ENCODE measurements at regions not wholly inside any gene's neighbourhood (a gene's known extent, or its start where the extent isn't known, plus 50 kb on each side); places are given as distances from the start of the nearest gene placed in this dataset.

GRCh38 chr17:5747964-5748363 lies 163.7 kb upstream of the NLRP1 start:
- H3K4me3 ChIP-seq (ENCODE audit: insufficient read depth, low read length, poor library complexity, severe bottlenecking), result no peak overlapping the region
- no peak overlapping the region for H2AFZ ChIP-seq (ENCODE audit: low read depth, low read length, severe bottlenecking)
- H3K27me3 ChIP-seq (ENCODE audit: low read length), result no peaks in the 10 kb centered on the region
- H3K9me3 ChIP-seq (ENCODE audit: insufficient read depth, low read length), result no peaks in the 10 kb centered on the region
- no peak overlapping the region for H3K9ac ChIP-seq (ENCODE audit: low read length)
- H3K4me2 ChIP-seq (ENCODE audit: low read depth, low read length, poor library complexity, severe bottlenecking), result no peak overlapping the region
- no peak for TF ChIP-seq EZH2phosphoT487 (conservative IDR thresholded peaks at IDR 0.05; ENCODE audit: low read length)
- no peak for TF ChIP-seq CTCF (IDR thresholded peaks at IDR 0.05; ENCODE audit: insufficient read depth, low read length, poor library complexity, severe bottlenecking)
- no peaks in the 10 kb centered on the region for H3K79me2 ChIP-seq (ENCODE audit: insufficient read depth, low read length)
- no peaks in the 10 kb centered on the region for H4K20me1 ChIP-seq (ENCODE audit: low read depth, low read length)
- H3K36me3 ChIP-seq (ENCODE audit: low read length), result no peaks in the 10 kb centered on the region
- H3K9me2 ChIP-seq (replicated peaks; ENCODE audit: insufficient read depth, low read length), result no peaks in the 10 kb centered on the region
- H3K27ac ChIP-seq (ENCODE audit: low read depth, low read length), result no peak overlapping the region
- H3F3A ChIP-seq (ENCODE audit: insufficient read depth), result no peaks in the 10 kb centered on the region

- H3K9ac ChIP-seq (ENCODE audit: low read length), result no peak overlapping the region
- H3K9me2 ChIP-seq (replicated peaks; ENCODE audit: insufficient read depth, low read length), result no peaks in the 10 kb centered on the region
- no peaks in the 10 kb centered on the region for H4K20me1 ChIP-seq (ENCODE audit: low read depth, low read length)
- no peaks in the 10 kb centered on the region for H3F3A ChIP-seq (ENCODE audit: insufficient read depth)
- H3K27me3 ChIP-seq (ENCODE audit: low read length), result no peaks in the 10 kb centered on the region
- no peak overlapping the region for H3K27ac ChIP-seq (ENCODE audit: low read depth, low read length)
- H3K79me2 ChIP-seq (ENCODE audit: insufficient read depth, low read length), result no peaks in the 10 kb centered on the region
- no peak overlapping the region for H3K4me3 ChIP-seq (ENCODE audit: insufficient read depth, low read length, poor library complexity, severe bottlenecking)
- H3K36me3 ChIP-seq (ENCODE audit: low read length), result no peaks in the 10 kb centered on the region
- H3K9me3 ChIP-seq (ENCODE audit: insufficient read depth, low read length), result no peaks in the 10 kb centered on the region
- H2AFZ ChIP-seq (ENCODE audit: low read depth, low read length, severe bottlenecking), result no peak overlapping the region
- TF ChIP-seq CTCF (IDR thresholded peaks at IDR 0.05; ENCODE audit: insufficient read depth, low read length, poor library complexity, severe bottlenecking), result no peak
- no peak for TF ChIP-seq EZH2phosphoT487 (conservative IDR thresholded peaks at IDR 0.05; ENCODE audit: low read length)
- H3K4me2 ChIP-seq (ENCODE audit: low read depth, low read length, poor library complexity, severe bottlenecking), result no peak overlapping the region
Measured at GRCh38 chr17:5753421-5753820, 169.1 kb upstream of the NLRP1 start.

- no peak overlapping the region for H2AFZ ChIP-seq (ENCODE audit: low read depth, low read length, severe bottlenecking)
- H3F3A ChIP-seq (ENCODE audit: insufficient read depth), result no peaks in the 10 kb centered on the region
- no peaks in the 10 kb centered on the region for H4K20me1 ChIP-seq (ENCODE audit: low read depth, low read length)
- H3K9ac ChIP-seq (ENCODE audit: low read length), result no peak overlapping the region
- no peaks in the 10 kb centered on the region for H3K27me3 ChIP-seq (ENCODE audit: low read length)
- H3K4me2 ChIP-seq (ENCODE audit: low read depth, low read length, poor library complexity, severe bottlenecking), result no peak overlapping the region
- H3K9me2 ChIP-seq (replicated peaks; ENCODE audit: insufficient read depth, low read length), result no peaks in the 10 kb centered on the region
- H3K27ac ChIP-seq (ENCODE audit: low read depth, low read length), result no peak overlapping the region
- H3K79me2 ChIP-seq (ENCODE audit: insufficient read depth, low read length), result no peaks in the 10 kb centered on the region
- no peak overlapping the region for H3K4me3 ChIP-seq (ENCODE audit: insufficient read depth, low read length, poor library complexity, severe bottlenecking)
- TF ChIP-seq CTCF (IDR thresholded peaks at IDR 0.05; ENCODE audit: insufficient read depth, low read length, poor library complexity, severe bottlenecking) (no peak), EZH2phosphoT487 (conservative IDR thresholded peaks at IDR 0.05; ENCODE audit: low read length) (no peak)
- no peaks in the 10 kb centered on the region for H3K9me3 ChIP-seq (ENCODE audit: insufficient read depth, low read length)
- no peaks in the 10 kb centered on the region for H3K36me3 ChIP-seq (ENCODE audit: low read length)
Measured at GRCh38 chr17:5757314-5757907, 173.1 kb upstream of the NLRP1 start.

Data from SU-DHL-6 (cell line).